Small intestine (tissue), 7 donors: ENCODE measurements at regions not wholly inside any gene's neighbourhood (a gene's known extent, or its start where the extent isn't known, plus 50 kb on each side); places are given as distances from the start of the nearest gene placed in this dataset.

Experiments used
- DNase-seq, 2 donors: peaks; one replicate each; pipeline versions ENCODE4 v3.0.0 to v3.0.0-alpha.2; 2013
- FAIRE-seq: peaks from 2 replicates; lab custom pipeline; 2012; peaks lifted over from hg19 to GRCh38; lab: Jason Lieb, UNC
- H3K27ac ChIP-seq, 3 donors: one replicate each; pipeline ENCODE4 v1.5.1; 2013; ENCODE audit warnings: low read length in 2 of 3, mild to moderate bottlenecking in 2 of 3, control low read depth in 1 of 3, inconsistent platforms in 1 of 3, low read depth in 1 of 3, moderate library complexity in 1 of 3
- H3K27me3 ChIP-seq, 3 donors: one replicate each; pipeline ENCODE4 v1.6.1; 2013; ENCODE audit warnings: low read length in 3 of 3, inconsistent platforms in 1 of 3; ENCODE audit not compliant: control insufficient read depth in 3 of 3, insufficient read depth in 3 of 3
- H3K36me3 ChIP-seq, 3 donors: one replicate each; pipeline ENCODE4 v1.6.1; 2013; ENCODE audit warnings: low read length in 3 of 3, inconsistent platforms in 1 of 3, low read depth in 1 of 3, mild to moderate bottlenecking in 1 of 3, moderate library complexity in 1 of 3; ENCODE audit not compliant: control insufficient read depth in 3 of 3, insufficient read depth in 2 of 3
- H3K4me1 ChIP-seq, 3 donors: one replicate each; pipeline ENCODE4 v1.6.1; 2013; ENCODE audit warnings: low read length in 2 of 3, inconsistent platforms in 1 of 3, low read depth in 1 of 3, mild to moderate bottlenecking in 1 of 3, moderate library complexity in 1 of 3; ENCODE audit not compliant: control insufficient read depth in 3 of 3, insufficient read depth in 2 of 3
- H3K4me3 ChIP-seq, 3 donors: one replicate each; pipeline ENCODE4 v1.5.1; 2013; ENCODE audit warnings: low read length in 3 of 3, control low read depth in 1 of 3, inconsistent platforms in 1 of 3, low read depth in 1 of 3, mild to moderate bottlenecking in 1 of 3, moderate library complexity in 1 of 3
- H3K9me3 ChIP-seq, 2 donors: one replicate each; pipeline ENCODE4 v1.6.1; 2013; ENCODE audit warnings: low read depth in 1 of 2, low read length in 1 of 2; ENCODE audit not compliant: control insufficient read depth in 2 of 2, insufficient read depth in 1 of 2
- WGBS, 3 donors: extraction: QIAGEN DNeasy Blood & Tissue Kit; methylation state at CpG; one replicate each; pipeline ENCODE4 v1.1.7; 2013; 5-methylcytosine and 5-hydroxymethylcytosine counted together
- donor health status: healthy with polysubstance abuse.
- donor health status: control.
- donor health status: control.
- donor health status: Bipolar disorder and iron deficiency.
- donor health status: healthy.

DNA sequence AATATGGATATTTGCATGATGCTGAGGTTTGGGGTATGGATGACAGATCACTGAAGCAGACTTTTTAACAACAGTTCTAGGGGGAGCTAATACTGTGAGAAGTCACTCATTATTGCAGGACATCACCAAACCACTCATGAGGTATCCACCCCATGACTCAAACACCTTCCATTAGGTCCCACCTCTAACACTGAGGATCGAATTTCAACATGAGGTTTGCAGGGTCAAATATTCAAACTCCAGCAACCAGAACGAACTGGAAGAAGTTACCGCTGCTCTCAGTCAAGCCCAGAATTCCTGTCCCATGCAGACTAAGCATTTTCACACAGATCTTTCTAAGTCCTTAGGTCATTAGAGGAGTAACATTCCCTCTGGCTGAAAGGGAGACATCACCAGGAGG lies 758.9 kb downstream of the UQCRFS1 start:
- no peak for DNase-seq
- H3K4me1 ChIP-seq: no peaks in the 10 kb centered on the region
- FAIRE-seq: no peak
- H3K4me3 ChIP-seq: no peak overlapping the region
- WGBS, 3 donors: 64 to 74% (median 71%) methylated on average over 3 of the region's 3 CpGs
- no peaks in the 10 kb centered on the region for H3K9me3 ChIP-seq
- H3K27me3 ChIP-seq: no peaks in the 10 kb centered on the region
- no peaks in the 10 kb centered on the region for H3K36me3 ChIP-seq
- H3K27ac ChIP-seq: no peak overlapping the region

DNA sequence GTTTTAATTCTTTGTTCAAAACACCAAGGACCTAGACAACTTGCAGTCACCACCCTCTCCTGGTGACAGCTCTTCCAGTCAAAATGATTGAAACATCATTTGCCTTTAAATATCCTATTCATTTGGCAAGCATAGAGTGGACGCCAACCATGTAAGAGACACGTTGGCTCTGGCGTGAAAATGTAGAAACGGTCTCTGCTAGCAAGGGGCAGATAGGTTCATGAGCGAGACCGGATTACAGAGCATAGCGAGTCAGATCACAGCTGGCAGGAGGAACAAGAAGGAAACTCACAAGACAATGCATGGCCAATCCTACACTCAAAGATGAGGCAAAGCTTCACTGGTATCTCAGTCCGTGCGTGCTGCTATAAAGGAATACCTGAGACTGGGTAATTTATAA lies 759.5 kb downstream of the UQCRFS1 start:
- DNase-seq: no peak
- no peaks in the 10 kb centered on the region for H3K36me3 ChIP-seq
- no peak for FAIRE-seq
- 87 to 96% (median 93%) methylated on average over 9 of the region's 9 CpGs for WGBS, 3 donors
- no peak overlapping the region for H3K4me3 ChIP-seq
- H3K27ac ChIP-seq: no peak overlapping the region
- no peaks in the 10 kb centered on the region for H3K4me1 ChIP-seq
- H3K27me3 ChIP-seq: no peaks in the 10 kb centered on the region
- H3K9me3 ChIP-seq: no peaks in the 10 kb centered on the region

DNA sequence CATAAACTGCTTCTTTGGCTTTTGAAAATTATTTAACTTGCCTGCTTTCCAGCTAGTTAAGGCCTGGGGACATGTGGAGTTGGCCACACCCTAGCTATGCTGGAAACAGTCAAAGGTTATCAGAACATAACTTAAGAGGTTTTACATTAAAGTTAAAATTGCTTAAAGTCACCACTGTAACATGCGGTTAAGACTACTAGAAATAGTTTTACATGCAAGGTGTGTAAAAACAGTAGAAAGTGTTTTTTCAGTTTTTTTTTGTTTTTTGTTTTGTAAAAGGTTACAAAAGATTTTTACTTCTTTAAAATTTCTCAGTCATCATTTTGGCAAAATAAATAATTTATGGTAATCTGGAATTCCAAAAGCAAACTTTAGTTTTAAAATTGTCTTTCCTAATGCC lies 763.1 kb downstream of the UQCRFS1 start:
- DNase-seq (no peak), FAIRE-seq (no peak)
- Histone ChIP-seq H3K9me3 (no peaks in the 10 kb centered on the region), H3K36me3 (no peaks in the 10 kb centered on the region), H3K4me3 (no peak overlapping the region), H3K27ac (no peak overlapping the region), H3K4me1 (no peaks in the 10 kb centered on the region), H3K27me3 (no peaks in the 10 kb centered on the region)
- 65 to 86% (median 82%) methylated on average over 1 of the region's 1 CpG for WGBS, 3 donors

DNA sequence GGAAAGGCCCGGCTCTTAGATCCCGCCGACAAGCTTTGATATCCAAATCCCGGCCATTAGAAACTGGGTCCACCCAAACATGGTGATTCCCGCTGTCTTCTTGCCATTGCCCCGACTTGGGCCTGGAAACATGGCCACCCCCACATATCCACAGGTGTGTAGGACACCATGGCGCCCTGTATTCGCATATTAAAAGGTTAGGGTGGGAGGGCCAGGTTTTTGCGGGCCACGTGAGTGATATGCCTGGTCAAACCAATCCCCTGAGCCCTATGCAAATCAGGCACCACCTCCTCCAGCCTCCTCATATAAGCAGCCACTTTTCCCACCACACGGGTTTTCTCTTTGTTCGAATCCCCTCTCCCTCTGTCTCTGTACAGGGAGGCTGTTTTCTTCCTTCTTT lies 766.4 kb downstream of the UQCRFS1 start:
- DNase-seq (no peak), FAIRE-seq (no peak)
- no peaks in the 10 kb centered on the region for H3K36me3 ChIP-seq
- no peak overlapping the region for H3K4me3 ChIP-seq
- no peaks in the 10 kb centered on the region for H3K27me3 ChIP-seq
- 88 to 92% (median 92%) methylated on average over 12 of the region's 12 CpGs for WGBS, 3 donors
- H3K4me1 ChIP-seq: no peaks in the 10 kb centered on the region
- H3K27ac ChIP-seq: no peak overlapping the region
- H3K9me3 ChIP-seq: no peaks in the 10 kb centered on the region

DNA sequence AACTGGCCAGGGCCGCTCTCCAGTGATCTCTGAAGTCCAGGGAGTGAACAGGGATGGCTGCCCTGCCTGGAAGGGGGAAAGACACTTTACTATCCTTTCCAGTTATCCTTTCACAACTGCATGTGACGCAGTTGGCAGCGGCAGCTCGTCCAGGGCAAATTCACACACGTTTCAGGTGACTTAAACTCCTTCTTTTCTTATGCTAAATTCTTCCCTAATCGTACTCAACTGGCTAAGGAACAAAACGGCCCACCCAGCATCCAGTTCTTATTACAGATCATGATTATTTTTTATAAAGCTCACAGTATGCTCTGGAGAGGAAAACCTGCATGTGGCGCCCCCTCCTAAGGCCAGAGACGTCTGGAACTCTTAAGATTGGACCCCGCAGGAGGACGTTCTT lies 767.1 kb downstream of the UQCRFS1 start:
- Histone ChIP-seq H3K27me3 (no peaks in the 10 kb centered on the region), H3K27ac (no peak overlapping the region), H3K36me3 (no peaks in the 10 kb centered on the region), H3K9me3 (no peaks in the 10 kb centered on the region), H3K4me1 (no peaks in the 10 kb centered on the region), H3K4me3 (no peak overlapping the region)
- FAIRE-seq: no peak
- WGBS, 3 donors: 77 to 84% (median 79%) methylated on average over 11 of the region's 11 CpGs
- no peak for DNase-seq

DNA sequence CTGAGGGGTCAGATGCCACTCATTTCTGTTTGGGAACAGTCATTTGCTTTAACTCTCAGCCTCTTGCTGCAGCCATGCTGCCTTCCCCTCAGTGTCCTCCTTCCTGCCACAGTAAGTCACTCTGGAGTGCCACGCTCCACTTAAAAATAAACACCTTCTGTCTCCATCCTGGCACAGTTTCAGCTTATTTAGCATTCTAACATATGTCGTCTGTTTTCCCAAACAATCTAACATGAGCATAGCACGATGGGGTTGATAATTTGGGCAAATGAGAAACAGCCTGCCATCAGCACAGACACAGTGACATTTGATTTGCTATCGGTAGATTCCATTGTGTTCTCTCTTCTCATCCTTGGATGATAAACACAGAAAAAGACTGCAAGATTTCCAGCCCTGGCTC lies 768.6 kb downstream of the UQCRFS1 start:
- Histone ChIP-seq H3K9me3 (no peaks in the 10 kb centered on the region), H3K36me3 (no peaks in the 10 kb centered on the region), H3K27me3 (no peaks in the 10 kb centered on the region), H3K4me1 (no peaks in the 10 kb centered on the region), H3K27ac (no peak overlapping the region), H3K4me3 (no peak overlapping the region)
- DNase-seq (no peak), FAIRE-seq (no peak)
- 71 to 76% (median 73%) methylated on average over 4 of the region's 4 CpGs for WGBS, 3 donors

DNA sequence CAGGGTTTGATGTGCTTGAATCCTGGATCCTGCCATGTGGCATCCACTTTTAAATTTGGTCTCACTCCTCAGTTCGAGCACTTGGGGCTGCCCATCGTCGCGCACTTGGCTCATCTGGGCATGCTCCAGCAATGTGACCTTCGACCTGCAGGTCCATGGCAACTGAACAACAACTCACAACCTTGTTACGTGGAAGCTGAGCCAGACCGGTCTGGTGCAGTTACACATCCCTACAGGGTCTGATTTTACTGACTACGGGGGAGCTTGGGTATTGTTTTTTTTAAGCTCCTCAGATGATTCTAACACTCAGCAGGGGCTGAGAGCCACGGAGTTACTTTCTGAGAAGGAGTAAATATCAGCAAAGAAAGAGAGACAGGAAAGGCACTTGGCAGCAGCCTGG lies 769.6 kb downstream of the UQCRFS1 start:
- Histone ChIP-seq H3K4me1 (no peaks in the 10 kb centered on the region), H3K4me3 (no peak overlapping the region), H3K27ac (no peak overlapping the region), H3K36me3 (no peaks in the 10 kb centered on the region), H3K27me3 (no peaks in the 10 kb centered on the region), H3K9me3 (no peaks in the 10 kb centered on the region)
- FAIRE-seq: no peak
- DNase-seq: peak in 1 of 2 donors; percentile 12
- 36 to 62% (median 41%) methylated on average over 9 of the region's 9 CpGs for WGBS, 3 donors

DNA sequence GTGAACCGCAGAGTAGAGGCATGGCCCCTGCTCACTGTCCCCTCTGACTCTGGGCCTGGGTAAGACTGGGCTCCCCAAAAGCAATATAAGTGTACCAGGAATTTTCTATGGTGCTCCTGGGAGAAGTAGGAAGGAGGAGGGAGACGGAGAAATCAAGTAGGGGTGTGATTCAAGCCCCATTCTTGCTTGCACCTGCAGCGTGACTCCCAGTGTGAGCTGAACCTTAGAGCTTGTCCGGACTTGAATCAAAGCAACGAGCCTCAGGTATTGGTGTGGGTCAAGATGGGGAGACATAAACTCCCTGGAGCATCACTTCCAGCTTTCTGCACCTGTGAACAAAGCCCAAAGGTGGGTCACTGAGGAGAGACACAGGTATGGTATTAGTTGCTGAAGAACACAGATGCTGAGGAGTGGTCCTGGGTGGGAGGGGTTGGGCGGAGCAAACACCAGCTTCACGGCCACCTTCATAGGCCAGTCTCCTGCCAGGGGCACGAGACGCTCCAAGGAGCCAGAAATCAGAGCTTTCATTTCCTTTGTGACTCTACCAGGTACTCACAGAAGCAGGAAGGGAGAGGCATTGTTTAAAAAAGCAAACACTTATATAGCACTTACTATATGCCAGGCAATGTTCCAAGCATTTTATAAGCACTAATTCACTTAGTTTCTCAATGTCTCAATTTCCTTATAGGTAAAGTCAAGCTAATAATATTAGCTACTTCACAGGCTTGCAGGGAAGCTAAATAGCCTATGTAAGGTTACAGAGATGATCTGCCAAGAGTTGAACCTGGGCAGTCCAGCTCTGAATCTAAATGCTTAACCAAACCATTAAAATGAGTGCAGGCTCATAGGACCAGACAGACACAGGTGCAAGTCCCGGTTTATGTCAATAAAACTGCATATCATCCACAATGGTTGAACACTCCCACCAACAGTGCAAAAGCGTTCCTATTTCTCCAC lies 775.3 kb downstream of the UQCRFS1 start:
- Histone ChIP-seq H3K4me3 (no peak overlapping the region), H3K27me3 (no peaks in the 10 kb centered on the region), H3K36me3 (no peaks in the 10 kb centered on the region), H3K27ac (no peak overlapping the region), H3K4me1 (no peaks in the 10 kb centered on the region), H3K9me3 (no peaks in the 10 kb centered on the region)
- DNase-seq (no peak), FAIRE-seq (no peak)
- 68 to 79% (median 69%) methylated on average over 11 of the region's 11 CpGs for WGBS, 3 donors
